Naive B cell (primary cell): ENCODE measurements at regions not wholly inside any gene's neighbourhood (a gene's known extent, or its start where the extent isn't known, plus 50 kb on each side); places are given as distances from the start of the nearest gene placed in this dataset.

Source experiments
- ATAC-seq, 2 donors: fragments of 150-1000 bp; cut with Tn5 transposase; 2 replicates each; pipeline ENCODE4 v1.10.0; 2021; ENCODE audit warnings: low read depth in 2 of 2, mild to moderate bottlenecking in 2 of 2, moderate library complexity in 2 of 2
- DNase-seq: peaks from one replicate; pipeline ENCODE4 v3.0.0; 2022
- H3K27ac Mint-ChIP-seq, 6 donors: one replicate each; pipeline ENCODE4 v1.8.0; 2020 to 2022; ENCODE audit warnings: mild to moderate bottlenecking in 6 of 6, mixed read lengths in 6 of 6, moderate library complexity in 5 of 6, inconsistent platforms in 2 of 6
- H3K27me3 Mint-ChIP-seq, 3 donors: one replicate each; pipeline ENCODE4 v1.8.0; 2021 to 2022; ENCODE audit warnings: mixed read lengths in 3 of 3, mild to moderate bottlenecking in 1 of 3
- H3K36me3 Mint-ChIP-seq, 2 donors: one replicate each; pipeline ENCODE4 v1.8.0; 2020 to 2022; ENCODE audit warnings: mixed read lengths in 2 of 2, inconsistent platforms in 1 of 2, mild to moderate bottlenecking in 1 of 2
- H3K4me1 Mint-ChIP-seq, 3 donors: one replicate each; pipeline ENCODE4 v1.8.0; 2020 to 2022; ENCODE audit warnings: mixed read lengths in 3 of 3, inconsistent platforms in 1 of 3, mild to moderate bottlenecking in 1 of 3, moderate library complexity in 1 of 3
- H3K4me3 Mint-ChIP-seq, 8 donors: one replicate each; pipeline ENCODE4 v1.8.0; 2020 to 2022; ENCODE audit warnings: mild to moderate bottlenecking in 8 of 8, mixed read lengths in 8 of 8, moderate library complexity in 8 of 8, inconsistent platforms in 2 of 8
- H3K9me3 Mint-ChIP-seq, 7 donors: one replicate each; pipeline ENCODE4 v1.8.0; 2020 to 2022; ENCODE audit warnings: mixed read lengths in 7 of 7, mild to moderate bottlenecking in 5 of 7, inconsistent platforms in 2 of 7, moderate library complexity in 1 of 7

GRCh38 chr20:40805592-40805991 is 116.6 kb upstream of the MAFB start:
- Mint-ChIP-seq H3K9me3 (no peaks in the 10 kb centered on the region), H3K4me3 (no peak overlapping the region), H3K27ac (no peak overlapping the region), H3K27me3 (peaks cover 10 to 43% (median 16%) of the 10 kb centered on the region in 3 donors), H3K36me3 (no peaks in the 10 kb centered on the region), H3K4me1 (no peaks in the 10 kb centered on the region)
- DNase-seq (no peak), ATAC-seq (no peak)

- Mint-ChIP-seq H3K27ac (peak overlapping the region in 1 of 6 donors; percentile 84), H3K4me1 (no peaks in the 10 kb centered on the region), H3K4me3 (no peak overlapping the region), H3K9me3 (no peaks in the 10 kb centered on the region), H3K36me3 (no peaks in the 10 kb centered on the region), H3K27me3 (peaks cover 7 to 43% (median 16%) of the 10 kb centered on the region in 3 donors)
- ATAC-seq, result no peak
- no peak for DNase-seq
Observed at GRCh38 chr20:40806929-40807820, 118.1 kb upstream of the MAFB start.

- no peak for DNase-seq
- Mint-ChIP-seq H3K4me3 (no peak overlapping the region), H3K4me1 (no peaks in the 10 kb centered on the region), H3K36me3 (no peaks in the 10 kb centered on the region), H3K27me3 (peaks cover 7 to 38% (median 16%) of the 10 kb centered on the region in 3 donors), H3K9me3 (no peaks in the 10 kb centered on the region), H3K27ac (no peak overlapping the region)
- ATAC-seq, result no peak
Observed at GRCh38 chr20:40807821-40808170, 118.8 kb upstream of the MAFB start.

DNA sequence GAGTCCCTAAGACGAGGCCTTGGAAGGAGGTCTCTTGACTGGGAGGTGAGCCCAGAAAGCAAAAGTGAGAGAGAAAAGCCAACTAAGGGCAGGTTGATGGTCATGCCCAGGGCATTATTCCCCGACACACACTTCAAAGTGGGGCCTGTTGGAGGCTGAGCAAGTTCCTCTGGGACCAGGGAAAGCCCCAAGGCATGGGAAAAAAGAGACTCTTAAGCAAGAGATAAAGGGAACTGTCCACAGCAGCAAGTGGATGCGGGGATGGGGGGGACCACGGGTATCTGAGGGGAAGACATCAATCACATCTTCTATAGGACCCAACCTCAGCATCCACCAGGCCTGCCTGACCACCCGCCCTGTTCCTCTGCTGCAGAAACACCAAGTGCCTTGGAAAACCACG is 119.9 kb upstream of the MAFB start:
- no peak overlapping the region for H3K27ac Mint-ChIP-seq
- no peaks in the 10 kb centered on the region for H3K4me1 Mint-ChIP-seq
- H3K36me3 Mint-ChIP-seq, result no peaks in the 10 kb centered on the region
- ATAC-seq, result no peak
- no peak for DNase-seq
- H3K27me3 Mint-ChIP-seq, result peaks cover 7 to 31% (median 10%) of the 10 kb centered on the region in 3 donors
- no peak overlapping the region for H3K4me3 Mint-ChIP-seq
- H3K9me3 Mint-ChIP-seq, result no peaks in the 10 kb centered on the region

DNA sequence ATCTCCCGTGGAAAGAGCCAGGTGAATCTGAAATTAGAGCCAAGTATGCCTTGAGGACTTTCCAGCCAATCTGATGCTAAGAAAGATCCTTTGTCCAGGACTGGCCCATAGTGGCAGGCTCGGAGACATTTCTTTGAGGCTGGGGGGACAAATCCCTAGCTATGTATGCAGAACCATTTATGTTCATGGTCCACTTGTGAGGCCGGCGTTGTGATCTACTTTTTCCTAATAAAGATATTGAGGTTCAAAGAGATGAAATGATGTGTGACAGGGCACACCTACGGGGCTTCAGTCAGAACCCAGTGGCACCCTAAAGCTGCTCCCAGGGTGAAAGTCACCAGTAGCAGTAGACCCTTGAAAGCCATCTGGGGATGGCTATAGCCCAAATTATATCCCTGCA is 120.3 kb upstream of the MAFB start:
- Mint-ChIP-seq H3K27ac (no peak overlapping the region), H3K4me3 (no peak overlapping the region), H3K36me3 (no peaks in the 10 kb centered on the region), H3K9me3 (no peaks in the 10 kb centered on the region), H3K4me1 (no peaks in the 10 kb centered on the region), H3K27me3 (peaks cover 7 to 30% (median 10%) of the 10 kb centered on the region in 3 donors)
- no peak for ATAC-seq
- no peak for DNase-seq

- Mint-ChIP-seq H3K4me3 (no peak overlapping the region), H3K36me3 (no peaks in the 10 kb centered on the region), H3K27me3 (peaks cover 4 to 19% (median 5%) of the 10 kb centered on the region in 3 donors), H3K9me3 (no peaks in the 10 kb centered on the region), H3K4me1 (no peaks in the 10 kb centered on the region), H3K27ac (no peak overlapping the region)
- ATAC-seq (no peak), DNase-seq (no peak)
Observed at GRCh38 chr20:40810332-40811000, 121.4 kb upstream of the MAFB start.

- ATAC-seq, result no peak
- H3K27ac Mint-ChIP-seq, result no peak overlapping the region
- no peaks in the 10 kb centered on the region for H3K4me1 Mint-ChIP-seq
- H3K27me3 Mint-ChIP-seq, result peaks cover 0 to 13% (median 4%) of the 10 kb centered on the region in 3 donors
- no peak overlapping the region for H3K4me3 Mint-ChIP-seq
- H3K36me3 Mint-ChIP-seq, result no peaks in the 10 kb centered on the region
- no peak for DNase-seq
- H3K9me3 Mint-ChIP-seq, result no peaks in the 10 kb centered on the region
Observed at GRCh38 chr20:40811004-40811403, 122.0 kb upstream of the MAFB start.

GRCh38 chr20:40811660-40812414 is 122.8 kb upstream of the MAFB start:
- H3K27ac Mint-ChIP-seq, result no peak overlapping the region
- H3K36me3 Mint-ChIP-seq, result no peaks in the 10 kb centered on the region
- no peak overlapping the region for H3K4me3 Mint-ChIP-seq
- ATAC-seq (no peak), DNase-seq (no peak)
- H3K9me3 Mint-ChIP-seq, result no peaks in the 10 kb centered on the region
- peaks cover 0 to 7% (median 4%) of the 10 kb centered on the region in 3 donors for H3K27me3 Mint-ChIP-seq
- no peaks in the 10 kb centered on the region for H3K4me1 Mint-ChIP-seq

GRCh38 chr20:40812415-40812925 is 123.4 kb upstream of the MAFB start:
- no peak overlapping the region for H3K4me3 Mint-ChIP-seq
- peaks cover 0 to 4% (median under 1%) of the 10 kb centered on the region in 3 donors for H3K27me3 Mint-ChIP-seq
- H3K4me1 Mint-ChIP-seq, result no peaks in the 10 kb centered on the region
- H3K27ac Mint-ChIP-seq, result no peak overlapping the region
- ATAC-seq (no peak), DNase-seq (no peak)
- H3K9me3 Mint-ChIP-seq, result no peaks in the 10 kb centered on the region
- no peaks in the 10 kb centered on the region for H3K36me3 Mint-ChIP-seq

GRCh38 chr20:40813029-40813431 is 124.0 kb upstream of the MAFB start:
- Mint-ChIP-seq H3K4me1 (no peaks in the 10 kb centered on the region), H3K27ac (no peak overlapping the region), H3K27me3 (peaks cover 0 to 4% (median 0%) of the 10 kb centered on the region in 3 donors), H3K4me3 (no peak overlapping the region), H3K9me3 (no peaks in the 10 kb centered on the region), H3K36me3 (no peaks in the 10 kb centered on the region)
- DNase-seq (no peak), ATAC-seq (no peak)

- H3K36me3 Mint-ChIP-seq, result no peaks in the 10 kb centered on the region
- no peak overlapping the region for H3K4me3 Mint-ChIP-seq
- H3K27ac Mint-ChIP-seq, result no peak overlapping the region
- no peaks in the 10 kb centered on the region for H3K4me1 Mint-ChIP-seq
- ATAC-seq, result no peak
- peaks cover 0 to 4% (median 0%) of the 10 kb centered on the region in 3 donors for H3K27me3 Mint-ChIP-seq
- H3K9me3 Mint-ChIP-seq, result peaks cover 0 to 6% (median 0%) of the 10 kb centered on the region in 7 donors
- DNase-seq, result no peak
Observed at GRCh38 chr20:40813708-40814630, 124.9 kb upstream of the MAFB start.

DNA sequence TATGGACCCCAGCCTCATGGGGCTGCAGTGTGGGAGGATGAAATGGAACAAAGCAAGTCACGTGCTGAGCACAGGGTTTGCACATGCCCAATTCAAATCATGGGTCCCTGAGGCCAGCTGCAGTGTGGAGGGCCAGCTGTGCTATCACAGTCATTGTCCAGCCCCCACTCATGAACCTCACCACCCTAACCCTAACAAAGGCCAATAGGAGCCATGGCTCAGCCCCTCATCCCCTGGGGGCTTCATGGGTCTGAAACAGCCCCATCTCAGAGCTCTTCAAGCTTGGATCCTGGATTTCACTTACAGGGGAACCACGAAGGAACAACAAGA is 125.6 kb upstream of the MAFB start:
- H3K4me3 Mint-ChIP-seq, result no peak overlapping the region
- peaks cover 0 to 4% (median 0%) of the 10 kb centered on the region in 3 donors for H3K27me3 Mint-ChIP-seq
- no peak for ATAC-seq
- H3K36me3 Mint-ChIP-seq, result no peaks in the 10 kb centered on the region
- H3K9me3 Mint-ChIP-seq, result peaks cover 0 to 6% (median 0%) of the 10 kb centered on the region in 7 donors
- DNase-seq, result no peak
- H3K27ac Mint-ChIP-seq, result no peak overlapping the region
- H3K4me1 Mint-ChIP-seq, result no peaks in the 10 kb centered on the region
